ENCODE measurements at regions not wholly inside any gene's neighbourhood (a gene's known extent, or its start where the extent isn't known, plus 50 kb on each side); places are given as distances from the start of the nearest gene placed in this dataset.

GRCh38 chr6:147733686-147734085 lies 225.2 kb downstream of the SAMD5 start:
- no peak overlapping the region for H3K4me3 ChIP-seq (ENCODE audit: low read depth, low read length)
- no peak for TF ChIP-seq CTCF (IDR thresholded peaks at IDR 0.05; ENCODE audit: insufficient read depth, low read length, severe bottlenecking)
- FAIRE-seq (no peak), DNase-seq (ENCODE audit: low read depth) (no peak)
- H3K36me3 ChIP-seq (ENCODE audit: control insufficient read depth, insufficient read depth, low read length) = no peaks in the 10 kb centered on the region
- H3K27me3 ChIP-seq (ENCODE audit: control insufficient read depth, insufficient read depth, low read length) = no peaks in the 10 kb centered on the region

- no peak for FAIRE-seq
- no peak for DNase-seq (ENCODE audit: low read depth)
- Histone ChIP-seq H3K36me3 (ENCODE audit: control insufficient read depth, insufficient read depth, low read length) (no peaks in the 10 kb centered on the region), H3K27me3 (ENCODE audit: control insufficient read depth, insufficient read depth, low read length) (no peaks in the 10 kb centered on the region), H3K4me3 (ENCODE audit: low read depth, low read length) (no peak overlapping the region)
- TF ChIP-seq CTCF (IDR thresholded peaks at IDR 0.05; ENCODE audit: insufficient read depth, low read length, severe bottlenecking) = no peak
Measured at GRCh38 chr6:147734151-147734550, 225.7 kb downstream of the SAMD5 start.

GRCh38 chr6:147735924-147736323 lies 227.4 kb downstream of the SAMD5 start:
- DNase-seq (ENCODE audit: low read depth) = no peak
- Histone ChIP-seq H3K4me3 (ENCODE audit: low read depth, low read length) (no peak overlapping the region), H3K36me3 (ENCODE audit: control insufficient read depth, insufficient read depth, low read length) (no peaks in the 10 kb centered on the region), H3K27me3 (ENCODE audit: control insufficient read depth, insufficient read depth, low read length) (no peaks in the 10 kb centered on the region)
- FAIRE-seq = no peak
- TF ChIP-seq CTCF (IDR thresholded peaks at IDR 0.05; ENCODE audit: insufficient read depth, low read length, severe bottlenecking) = no peak

GRCh38 chr6:147737115-147737514 lies 228.6 kb downstream of the SAMD5 start:
- DNase-seq (ENCODE audit: low read depth) = no peak
- no peak for TF ChIP-seq CTCF (IDR thresholded peaks at IDR 0.05; ENCODE audit: insufficient read depth, low read length, severe bottlenecking)
- H3K4me3 ChIP-seq (ENCODE audit: low read depth, low read length) = no peak overlapping the region
- H3K27me3 ChIP-seq (ENCODE audit: control insufficient read depth, insufficient read depth, low read length) = no peaks in the 10 kb centered on the region
- H3K36me3 ChIP-seq (ENCODE audit: control insufficient read depth, insufficient read depth, low read length) = no peaks in the 10 kb centered on the region
- FAIRE-seq = no peak

GRCh38 chr6:147738099-147738498 lies 229.6 kb downstream of the SAMD5 start:
- Histone ChIP-seq H3K27me3 (ENCODE audit: control insufficient read depth, insufficient read depth, low read length) (no peaks in the 10 kb centered on the region), H3K36me3 (ENCODE audit: control insufficient read depth, insufficient read depth, low read length) (no peaks in the 10 kb centered on the region), H3K4me3 (ENCODE audit: low read depth, low read length) (no peak overlapping the region)
- DNase-seq (ENCODE audit: low read depth) (peak; percentile 20), FAIRE-seq (no peak)
- no peak for TF ChIP-seq CTCF (IDR thresholded peaks at IDR 0.05; ENCODE audit: insufficient read depth, low read length, severe bottlenecking)

GRCh38 chr6:147738516-147739162 lies 230.1 kb downstream of the SAMD5 start:
- Histone ChIP-seq H3K4me3 (ENCODE audit: low read depth, low read length) (no peak overlapping the region), H3K27me3 (ENCODE audit: control insufficient read depth, insufficient read depth, low read length) (no peaks in the 10 kb centered on the region), H3K36me3 (ENCODE audit: control insufficient read depth, insufficient read depth, low read length) (no peaks in the 10 kb centered on the region)
- FAIRE-seq = no peak
- no peak for TF ChIP-seq CTCF (IDR thresholded peaks at IDR 0.05; ENCODE audit: insufficient read depth, low read length, severe bottlenecking)
- no peak for DNase-seq (ENCODE audit: low read depth)

Data from bronchial epithelial cell (primary cell).